ENCODE measurements at regions not wholly inside any gene's neighbourhood (a gene's known extent, or its start where the extent isn't known, plus 50 kb on each side); places are given as distances from the start of the nearest gene placed in this dataset.
A peak's percentile ranks its signal among the peaks of the same experiment; 100 is the strongest.

DNA sequence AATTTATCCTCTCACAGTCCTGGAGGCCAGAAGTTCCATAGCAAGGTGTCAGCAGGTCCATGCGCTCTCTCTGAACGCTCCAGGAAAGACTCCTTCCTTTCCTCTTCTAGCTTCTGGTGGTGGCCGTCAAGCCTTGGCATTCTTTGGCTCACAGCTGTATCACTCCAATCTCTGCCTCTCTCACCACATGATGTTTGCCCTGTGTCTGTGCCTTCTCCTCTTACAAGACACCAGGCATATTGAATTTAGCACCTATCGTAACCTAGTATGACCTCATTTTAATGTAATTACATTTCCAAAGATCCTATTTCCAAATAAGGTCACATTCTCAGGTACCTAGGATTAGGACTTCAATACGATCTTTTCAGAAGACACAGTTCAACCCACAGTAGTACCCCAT, 428.5 kb downstream of the CD83 start:
- no peak overlapping the region for H3K9ac ChIP-seq (ENCODE audit: low read depth, low read length, poor library complexity)
- H3K4me3 ChIP-seq (ENCODE audit: low read length in 2 of 2) = no peak overlapping the region
- DNase-seq (ENCODE audit: low spot score) = no peak
- H2AK5ac ChIP-seq (ENCODE audit: low read depth, low read length) = no peak overlapping the region
- H3K4me1 ChIP-seq (ENCODE audit: control insufficient read depth in 2 of 2, insufficient read depth in 1 of 2, low read depth in 1 of 2, low read length in 2 of 2) = peaks cover 0 to 20% of the 10 kb centered on the region in 2 donors
- H3K36me3 ChIP-seq (replicated peaks in 1 of 2; ENCODE audit: control insufficient read depth in 2 of 2, insufficient read depth in 2 of 2, low read length in 2 of 2) = no peaks in the 10 kb centered on the region
- H4K91ac ChIP-seq (ENCODE audit: low read depth, low read length, poor library complexity) = no peak overlapping the region
- H3K23ac ChIP-seq (ENCODE audit: low read depth, low read length, poor library complexity) = no peak overlapping the region
- no peak overlapping the region for H3K14ac ChIP-seq (ENCODE audit: low read length)
- H3K79me1 ChIP-seq (ENCODE audit: low read depth, low read length) = no peaks in the 10 kb centered on the region
- no peak overlapping the region for H2AFZ ChIP-seq (ENCODE audit: low read length)
- H3K4ac ChIP-seq (ENCODE audit: low read length) = no peak overlapping the region
- H2BK5ac ChIP-seq (ENCODE audit: low read length) = no peak overlapping the region
- no peak overlapping the region for H2BK15ac ChIP-seq (ENCODE audit: low read length)
- H3K9me3 ChIP-seq (replicated peaks in 1 of 2; ENCODE audit: control insufficient read depth in 2 of 2, insufficient read depth in 1 of 2, low read depth in 1 of 2, low read length in 2 of 2) = no peaks in the 10 kb centered on the region
- H3K4me2 ChIP-seq (ENCODE audit: insufficient read depth, low read length, poor library complexity, severe bottlenecking) = no peak overlapping the region
- no CpG with 5 or more reads among the region's 5 CpGs for WGBS, 2 donors (ENCODE audit: extremely low coverage in 2 of 2, insufficient read length in 2 of 2, insufficient replicate concordance in 1 of 2)
- H4K8ac ChIP-seq (ENCODE audit: low read depth, low read length) = no peak overlapping the region
- H2BK120ac ChIP-seq (ENCODE audit: low read depth, low read length) = no peak overlapping the region
- H3K27ac ChIP-seq (replicated peaks; ENCODE audit: low read length) = no peak overlapping the region
- no peak overlapping the region for H2BK12ac ChIP-seq (ENCODE audit: low read length)
- H3K18ac ChIP-seq (ENCODE audit: low read length) = no peak overlapping the region
- H3K27me3 ChIP-seq (ENCODE audit: control insufficient read depth in 3 of 3, insufficient read depth in 3 of 3, low read depth in 1 of 3, low read length in 3 of 3) = no peaks in the 10 kb centered on the region

DNA sequence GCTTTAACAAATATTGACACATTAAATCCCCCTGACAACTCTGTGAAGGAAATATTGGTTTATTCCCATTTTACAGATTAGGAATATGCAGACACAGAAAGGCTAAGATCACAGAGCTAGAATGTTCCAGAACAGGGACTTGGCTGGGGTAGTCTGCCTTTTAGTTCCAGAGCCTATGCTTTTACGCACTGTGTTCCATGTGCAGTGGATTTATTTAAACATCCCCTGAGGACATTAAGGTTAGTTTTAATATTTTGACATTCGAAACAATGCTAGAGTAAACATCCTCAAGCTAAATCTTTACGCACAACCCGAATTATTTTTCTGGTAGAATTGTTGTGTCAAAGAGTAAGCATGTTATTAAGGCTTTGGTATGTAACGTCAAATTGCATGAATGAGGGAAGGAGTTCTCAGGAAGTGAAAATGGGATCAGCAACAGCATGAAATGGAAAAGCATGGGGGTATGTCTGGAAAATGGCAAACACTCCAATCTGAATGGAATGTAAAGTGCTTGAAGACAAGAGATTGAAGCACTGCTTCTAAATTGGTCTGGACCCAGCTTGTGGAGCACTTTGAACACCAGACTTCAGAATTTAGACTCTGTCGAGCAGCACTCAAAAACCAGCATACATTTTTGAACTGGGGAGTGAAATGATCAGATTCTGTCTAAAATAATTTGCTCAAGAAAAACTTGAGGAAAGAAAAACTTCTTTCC, 429.9 kb downstream of the CD83 start:
- Histone ChIP-seq H2BK120ac (ENCODE audit: low read depth, low read length) (no peak overlapping the region), H3K14ac (ENCODE audit: low read length) (no peak overlapping the region), H3K4me3 (ENCODE audit: low read length in 2 of 2) (no peak overlapping the region), H3K4me1 (ENCODE audit: control insufficient read depth in 2 of 2, insufficient read depth in 1 of 2, low read depth in 1 of 2, low read length in 2 of 2) (peaks cover 0 to 16% of the 10 kb centered on the region in 2 donors), H2AK5ac (ENCODE audit: low read depth, low read length) (no peak overlapping the region), H2AFZ (ENCODE audit: low read length) (no peak overlapping the region), H3K79me1 (ENCODE audit: low read depth, low read length) (no peaks in the 10 kb centered on the region), H3K23ac (ENCODE audit: low read depth, low read length, poor library complexity) (no peak overlapping the region), H3K4ac (ENCODE audit: low read length) (no peak overlapping the region), H3K36me3 (replicated peaks in 1 of 2; ENCODE audit: control insufficient read depth in 2 of 2, insufficient read depth in 2 of 2, low read length in 2 of 2) (no peaks in the 10 kb centered on the region), H4K91ac (ENCODE audit: low read depth, low read length, poor library complexity) (no peak overlapping the region), H2BK5ac (ENCODE audit: low read length) (no peak overlapping the region), H2BK15ac (ENCODE audit: low read length) (no peak overlapping the region), H4K8ac (ENCODE audit: low read depth, low read length) (no peak overlapping the region), H3K4me2 (ENCODE audit: insufficient read depth, low read length, poor library complexity, severe bottlenecking) (no peak overlapping the region), H3K9ac (ENCODE audit: low read depth, low read length, poor library complexity) (no peak overlapping the region), H3K18ac (ENCODE audit: low read length) (no peak overlapping the region), H3K9me3 (replicated peaks in 1 of 2; ENCODE audit: control insufficient read depth in 2 of 2, insufficient read depth in 1 of 2, low read depth in 1 of 2, low read length in 2 of 2) (no peaks in the 10 kb centered on the region), H2BK12ac (ENCODE audit: low read length) (no peak overlapping the region), H3K27ac (replicated peaks; ENCODE audit: low read length) (no peak overlapping the region), H3K27me3 (ENCODE audit: control insufficient read depth in 3 of 3, insufficient read depth in 3 of 3, low read depth in 1 of 3, low read length in 3 of 3) (no peaks in the 10 kb centered on the region)
- WGBS, 2 donors (ENCODE audit: extremely low coverage in 2 of 2, insufficient read length in 2 of 2, insufficient replicate concordance in 1 of 2) = no CpG with 5 or more reads among the region's 6 CpGs
- no peak for DNase-seq (ENCODE audit: low spot score)

DNA sequence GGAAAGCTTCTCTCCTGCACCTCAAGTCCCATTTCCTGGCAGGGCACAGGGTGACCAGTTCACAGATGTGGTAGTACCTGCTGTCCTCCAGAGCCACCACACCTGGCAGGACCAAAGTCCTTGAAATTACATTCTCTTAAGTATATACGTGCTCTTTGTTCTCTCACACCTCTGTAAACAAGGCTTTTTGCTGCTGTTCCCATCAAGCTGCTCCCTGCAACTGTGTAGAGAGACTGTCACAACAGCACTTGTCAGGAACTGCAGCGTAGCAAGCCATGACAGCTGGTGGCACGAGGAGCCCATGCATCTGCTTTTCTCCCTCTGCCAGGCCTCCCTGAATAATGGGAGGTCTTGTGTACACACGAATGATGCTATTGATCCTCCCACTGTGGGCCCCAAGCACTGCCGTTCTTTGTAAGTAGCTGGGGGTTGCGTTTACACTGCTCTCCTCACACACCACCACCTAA, 431.8 kb downstream of the CD83 start:
- no peak overlapping the region for H3K9ac ChIP-seq (ENCODE audit: low read depth, low read length, poor library complexity)
- no peak overlapping the region for H2BK5ac ChIP-seq (ENCODE audit: low read length)
- WGBS, 2 donors (ENCODE audit: extremely low coverage in 2 of 2, insufficient read length in 2 of 2, insufficient replicate concordance in 1 of 2) = no CpG with 5 or more reads among the region's 6 CpGs
- H3K18ac ChIP-seq (ENCODE audit: low read length) = no peak overlapping the region
- no peak overlapping the region for H2BK12ac ChIP-seq (ENCODE audit: low read length)
- no peak overlapping the region for H3K23ac ChIP-seq (ENCODE audit: low read depth, low read length, poor library complexity)
- no peak overlapping the region for H3K4me2 ChIP-seq (ENCODE audit: insufficient read depth, low read length, poor library complexity, severe bottlenecking)
- H2AFZ ChIP-seq (ENCODE audit: low read length) = peak overlapping the region; percentile 14
- no peak overlapping the region for H3K27ac ChIP-seq (replicated peaks; ENCODE audit: low read length)
- H4K91ac ChIP-seq (ENCODE audit: low read depth, low read length, poor library complexity) = no peak overlapping the region
- no peak overlapping the region for H3K14ac ChIP-seq (ENCODE audit: low read length)
- no peaks in the 10 kb centered on the region for H3K36me3 ChIP-seq (replicated peaks in 1 of 2; ENCODE audit: control insufficient read depth in 2 of 2, insufficient read depth in 2 of 2, low read length in 2 of 2)
- no peaks in the 10 kb centered on the region for H3K9me3 ChIP-seq (replicated peaks in 1 of 2; ENCODE audit: control insufficient read depth in 2 of 2, insufficient read depth in 1 of 2, low read depth in 1 of 2, low read length in 2 of 2)
- H3K4ac ChIP-seq (ENCODE audit: low read length) = no peak overlapping the region
- no peaks in the 10 kb centered on the region for H3K27me3 ChIP-seq (ENCODE audit: control insufficient read depth in 3 of 3, insufficient read depth in 3 of 3, low read depth in 1 of 3, low read length in 3 of 3)
- no peaks in the 10 kb centered on the region for H3K79me1 ChIP-seq (ENCODE audit: low read depth, low read length)
- no peak overlapping the region for H2BK15ac ChIP-seq (ENCODE audit: low read length)
- DNase-seq (ENCODE audit: low spot score) = no peak
- H3K4me1 ChIP-seq (ENCODE audit: control insufficient read depth in 2 of 2, insufficient read depth in 1 of 2, low read depth in 1 of 2, low read length in 2 of 2) = peaks cover 0 to 9% of the 10 kb centered on the region in 2 donors
- no peak overlapping the region for H2AK5ac ChIP-seq (ENCODE audit: low read depth, low read length)
- no peak overlapping the region for H3K4me3 ChIP-seq (ENCODE audit: low read length in 2 of 2)
- no peak overlapping the region for H4K8ac ChIP-seq (ENCODE audit: low read depth, low read length)
- H2BK120ac ChIP-seq (ENCODE audit: low read depth, low read length) = no peak overlapping the region

DNA sequence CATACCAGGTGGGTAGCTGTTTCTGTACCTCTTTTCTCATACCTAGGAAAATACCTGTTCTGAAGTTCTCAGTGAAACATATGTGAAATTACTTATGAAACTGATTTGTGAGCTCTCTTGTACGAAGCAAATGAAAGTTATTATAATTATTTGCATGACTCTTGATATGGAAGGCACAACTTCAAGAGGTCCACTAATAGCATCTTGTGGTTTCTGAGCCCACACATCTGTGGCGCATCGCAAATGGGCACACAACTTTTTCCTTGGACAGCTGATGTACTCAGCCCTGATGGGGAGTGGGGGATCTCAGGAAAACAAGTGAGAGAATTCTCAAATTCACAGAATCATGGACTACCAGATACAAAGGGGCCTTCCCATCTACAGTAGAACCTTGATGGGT, 432.3 kb downstream of the CD83 start:
- Histone ChIP-seq H2BK5ac (ENCODE audit: low read length) (no peak overlapping the region), H3K14ac (ENCODE audit: low read length) (no peak overlapping the region), H3K36me3 (replicated peaks in 1 of 2; ENCODE audit: control insufficient read depth in 2 of 2, insufficient read depth in 2 of 2, low read length in 2 of 2) (no peaks in the 10 kb centered on the region), H4K8ac (ENCODE audit: low read depth, low read length) (no peak overlapping the region), H3K27me3 (ENCODE audit: control insufficient read depth in 3 of 3, insufficient read depth in 3 of 3, low read depth in 1 of 3, low read length in 3 of 3) (no peaks in the 10 kb centered on the region), H2BK15ac (ENCODE audit: low read length) (no peak overlapping the region), H3K4me1 (ENCODE audit: control insufficient read depth in 2 of 2, insufficient read depth in 1 of 2, low read depth in 1 of 2, low read length in 2 of 2) (peaks cover 0 to 7% of the 10 kb centered on the region in 2 donors), H3K9me3 (replicated peaks in 1 of 2; ENCODE audit: control insufficient read depth in 2 of 2, insufficient read depth in 1 of 2, low read depth in 1 of 2, low read length in 2 of 2) (no peaks in the 10 kb centered on the region), H2AK5ac (ENCODE audit: low read depth, low read length) (no peak overlapping the region), H3K27ac (replicated peaks; ENCODE audit: low read length) (no peak overlapping the region), H3K4me2 (ENCODE audit: insufficient read depth, low read length, poor library complexity, severe bottlenecking) (no peak overlapping the region), H3K18ac (ENCODE audit: low read length) (no peak overlapping the region), H3K9ac (ENCODE audit: low read depth, low read length, poor library complexity) (no peak overlapping the region), H3K4ac (ENCODE audit: low read length) (no peak overlapping the region), H4K91ac (ENCODE audit: low read depth, low read length, poor library complexity) (no peak overlapping the region), H2AFZ (ENCODE audit: low read length) (peak overlapping the region; percentile 14), H2BK120ac (ENCODE audit: low read depth, low read length) (no peak overlapping the region), H2BK12ac (ENCODE audit: low read length) (no peak overlapping the region), H3K23ac (ENCODE audit: low read depth, low read length, poor library complexity) (no peak overlapping the region), H3K79me1 (ENCODE audit: low read depth, low read length) (no peaks in the 10 kb centered on the region), H3K4me3 (ENCODE audit: low read length in 2 of 2) (no peak overlapping the region)
- no peak for DNase-seq (ENCODE audit: low spot score)
- WGBS, 2 donors (ENCODE audit: extremely low coverage in 2 of 2, insufficient read length in 2 of 2, insufficient replicate concordance in 1 of 2) = no CpG with 5 or more reads among the region's 3 CpGs
